A549 (cell line): ENCODE measurements at regions not wholly inside any gene's neighbourhood (a gene's known extent, or its start where the extent isn't known, plus 50 kb on each side); places are given as distances from the start of the nearest gene placed in this dataset.

Source experiments
- MAZ ChIP-seq: fragments of 150-350 bp; IDR thresholded peaks from 2 replicates; pipeline ENCODE4 v1.6.1; 2014; ENCODE audit warnings: antibody characterized with exemption, low read depth, low read length, borderline replicate concordance
- POLR2A ChIP-seq: IDR thresholded peaks from 2 replicates; pipeline ENCODE4 v1.6.1; 2012; ENCODE audit warnings: mild to moderate bottlenecking, low read length
- RAD21 ChIP-seq, 2 experiments: fragments of >200 bp in 1 of 2; sonication (Bioruptor Twin) in 1 of 2; formaldehyde crosslinking in 1 of 2; IDR thresholded peaks in 1 of 2; conservative IDR thresholded peaks in 1 of 2; 2 replicates in 1 of 2; 3 replicates in 1 of 2; pipeline ENCODE4 v1.6.1; 2012 to 2018; ENCODE audit warnings: inconsistent platforms in 1 of 2
- SMC3 ChIP-seq: fragments of >200 bp; sonication (Bioruptor Twin); formaldehyde crosslinking; IDR thresholded peaks from 3 replicates; pipeline ENCODE4 v1.6.1; 2018; ENCODE audit warnings: inconsistent platforms
- SREBF2 ChIP-seq: fragments of 450-650 bp; IDR thresholded peaks from 2 replicates; pipeline ENCODE4 v1.6.1; 2014; ENCODE audit warnings: mild to moderate bottlenecking, moderate library complexity
- TF ChIP-seq, protein P1 (sequence below): fragments of 200-600 bp; sonication (generic); IDR thresholded peaks from 2 replicates; pipeline ENCODE4 v1.6.1; 2016; ENCODE audit warnings: antibody characterized with exemption, mild to moderate bottlenecking, moderate library complexity
- TF ChIP-seq, protein P2 (sequence below): fragments of >200 bp; sonication (Bioruptor Twin); formaldehyde crosslinking; IDR thresholded peaks from 3 replicates; pipeline ENCODE4 v1.5.1; 2016

DNA sequence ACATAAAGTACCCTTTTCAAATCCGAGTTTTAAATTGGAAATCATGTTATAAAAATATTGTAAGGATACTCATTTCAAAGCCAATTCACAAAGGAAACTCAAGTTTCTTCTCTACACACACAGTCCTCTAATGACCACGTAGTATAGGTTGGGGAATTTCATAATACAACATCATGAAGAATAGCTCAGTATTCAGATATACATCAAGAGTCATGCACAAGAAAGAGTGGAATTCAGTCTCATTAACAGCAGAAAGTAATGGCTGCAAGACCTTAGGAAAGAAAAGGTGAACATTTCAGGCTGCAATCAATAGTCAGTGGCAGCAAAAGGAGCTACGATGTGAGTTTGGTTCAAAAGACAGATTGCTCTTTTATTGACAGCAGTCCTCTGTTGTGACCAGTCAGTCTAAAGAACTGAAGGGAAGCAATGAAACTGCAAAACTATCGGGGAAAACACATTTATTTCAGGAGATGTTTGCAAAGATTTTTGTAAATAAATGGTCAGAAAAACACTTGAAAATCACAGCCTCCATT, 317.2 kb downstream of the IPMK start:
- no peak for TF ChIP-seq POLR2A
- TF ChIP-seq, protein P1, sequence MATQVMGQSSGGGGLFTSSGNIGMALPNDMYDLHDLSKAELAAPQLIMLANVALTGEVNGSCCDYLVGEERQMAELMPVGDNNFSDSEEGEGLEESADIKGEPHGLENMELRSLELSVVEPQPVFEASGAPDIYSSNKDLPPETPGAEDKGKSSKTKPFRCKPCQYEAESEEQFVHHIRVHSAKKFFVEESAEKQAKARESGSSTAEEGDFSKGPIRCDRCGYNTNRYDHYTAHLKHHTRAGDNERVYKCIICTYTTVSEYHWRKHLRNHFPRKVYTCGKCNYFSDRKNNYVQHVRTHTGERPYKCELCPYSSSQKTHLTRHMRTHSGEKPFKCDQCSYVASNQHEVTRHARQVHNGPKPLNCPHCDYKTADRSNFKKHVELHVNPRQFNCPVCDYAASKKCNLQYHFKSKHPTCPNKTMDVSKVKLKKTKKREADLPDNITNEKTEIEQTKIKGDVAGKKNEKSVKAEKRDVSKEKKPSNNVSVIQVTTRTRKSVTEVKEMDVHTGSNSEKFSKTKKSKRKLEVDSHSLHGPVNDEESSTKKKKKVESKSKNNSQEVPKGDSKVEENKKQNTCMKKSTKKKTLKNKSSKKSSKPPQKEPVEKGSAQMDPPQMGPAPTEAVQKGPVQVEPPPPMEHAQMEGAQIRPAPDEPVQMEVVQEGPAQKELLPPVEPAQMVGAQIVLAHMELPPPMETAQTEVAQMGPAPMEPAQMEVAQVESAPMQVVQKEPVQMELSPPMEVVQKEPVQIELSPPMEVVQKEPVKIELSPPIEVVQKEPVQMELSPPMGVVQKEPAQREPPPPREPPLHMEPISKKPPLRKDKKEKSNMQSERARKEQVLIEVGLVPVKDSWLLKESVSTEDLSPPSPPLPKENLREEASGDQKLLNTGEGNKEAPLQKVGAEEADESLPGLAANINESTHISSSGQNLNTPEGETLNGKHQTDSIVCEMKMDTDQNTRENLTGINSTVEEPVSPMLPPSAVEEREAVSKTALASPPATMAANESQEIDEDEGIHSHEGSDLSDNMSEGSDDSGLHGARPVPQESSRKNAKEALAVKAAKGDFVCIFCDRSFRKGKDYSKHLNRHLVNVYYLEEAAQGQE = no peak
- no peak for TF ChIP-seq SREBF2
- TF ChIP-seq, protein P2, sequence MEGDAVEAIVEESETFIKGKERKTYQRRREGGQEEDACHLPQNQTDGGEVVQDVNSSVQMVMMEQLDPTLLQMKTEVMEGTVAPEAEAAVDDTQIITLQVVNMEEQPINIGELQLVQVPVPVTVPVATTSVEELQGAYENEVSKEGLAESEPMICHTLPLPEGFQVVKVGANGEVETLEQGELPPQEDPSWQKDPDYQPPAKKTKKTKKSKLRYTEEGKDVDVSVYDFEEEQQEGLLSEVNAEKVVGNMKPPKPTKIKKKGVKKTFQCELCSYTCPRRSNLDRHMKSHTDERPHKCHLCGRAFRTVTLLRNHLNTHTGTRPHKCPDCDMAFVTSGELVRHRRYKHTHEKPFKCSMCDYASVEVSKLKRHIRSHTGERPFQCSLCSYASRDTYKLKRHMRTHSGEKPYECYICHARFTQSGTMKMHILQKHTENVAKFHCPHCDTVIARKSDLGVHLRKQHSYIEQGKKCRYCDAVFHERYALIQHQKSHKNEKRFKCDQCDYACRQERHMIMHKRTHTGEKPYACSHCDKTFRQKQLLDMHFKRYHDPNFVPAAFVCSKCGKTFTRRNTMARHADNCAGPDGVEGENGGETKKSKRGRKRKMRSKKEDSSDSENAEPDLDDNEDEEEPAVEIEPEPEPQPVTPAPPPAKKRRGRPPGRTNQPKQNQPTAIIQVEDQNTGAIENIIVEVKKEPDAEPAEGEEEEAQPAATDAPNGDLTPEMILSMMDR = no peak
- no peak for TF ChIP-seq SMC3
- TF ChIP-seq MAZ = no peak
- TF ChIP-seq RAD21 (conservative IDR thresholded peaks at IDR 0.05 in 1 of 2, IDR thresholded peaks at IDR 0.05 in 1 of 2) = no peak
